ENCODE measurements at regions not wholly inside any gene's neighbourhood (a gene's known extent, or its start where the extent isn't known, plus 50 kb on each side); places are given as distances from the start of the nearest gene placed in this dataset.
"Not testable (repeated sequence)": the region's sequence is repeated elsewhere in the genome, so short reads cannot be mapped to it uniquely, and the experiment has no call there.

GRCh38 chrX:121876305-121876704, 828.9 kb downstream of the GLUD2 start:
- Histone ChIP-seq H3K27ac (no peak overlapping the region), H3K9me3 (no peaks in the 10 kb centered on the region), H3K4me1 (no peaks in the 10 kb centered on the region), H3K4me3 (no peak overlapping the region), H3K36me3 (no peaks in the 10 kb centered on the region), H3K27me3 (no peaks in the 10 kb centered on the region)
- no peak for DNase-seq (ENCODE audit: low spot score in 2 of 2)
- TF ChIP-seq POLR2AphosphoS5 (IDR thresholded peaks at IDR 0.05) = no peak
- no peak for TF ChIP-seq CTCF (IDR thresholded peaks at IDR 0.05)
- TF ChIP-seq POLR2A (IDR thresholded peaks at IDR 0.05) = no peak
- intact Hi-C loops (cut with DNase I; ENCODE audit: low total_unique reads) = no loop called here

GRCh38 chrX:121877337-121877736, 829.9 kb downstream of the GLUD2 start:
- H3K4me1 ChIP-seq; DNase-seq (ENCODE audit: low spot score in 2 of 2); intact Hi-C loops (cut with DNase I; ENCODE audit: low total_unique reads); H3K4me3 ChIP-seq; H3K9me3 ChIP-seq; H3K27ac ChIP-seq; H3K36me3 ChIP-seq; H3K27me3 ChIP-seq: not testable (repeated sequence)

GRCh38 chrX:121886557-121886956, 839.1 kb downstream of the GLUD2 start:
- intact Hi-C loops (cut with DNase I; ENCODE audit: low total_unique reads) = no loop called here
- Histone ChIP-seq H3K4me3 (no peak overlapping the region), H3K4me1 (no peaks in the 10 kb centered on the region), H3K36me3 (no peaks in the 10 kb centered on the region), H3K27me3 (no peaks in the 10 kb centered on the region), H3K9me3 (no peaks in the 10 kb centered on the region), H3K27ac (no peak overlapping the region)
- DNase-seq (ENCODE audit: low spot score in 2 of 2) = no peak
- no peak for TF ChIP-seq POLR2A (IDR thresholded peaks at IDR 0.05)
- no peak for TF ChIP-seq CTCF (IDR thresholded peaks at IDR 0.05)
- TF ChIP-seq POLR2AphosphoS5 (IDR thresholded peaks at IDR 0.05) = no peak

- no peaks in the 10 kb centered on the region for H3K4me1 ChIP-seq
- no peaks in the 10 kb centered on the region for H3K9me3 ChIP-seq
- DNase-seq (ENCODE audit: low spot score in 2 of 2) = no peak
- no peak overlapping the region for H3K27ac ChIP-seq
- intact Hi-C loops (cut with DNase I; ENCODE audit: low total_unique reads) = no loop called here
- H3K27me3 ChIP-seq = no peaks in the 10 kb centered on the region
- no peak overlapping the region for H3K4me3 ChIP-seq
- no peaks in the 10 kb centered on the region for H3K36me3 ChIP-seq
- TF ChIP-seq CTCF (IDR thresholded peaks at IDR 0.05) = no peak
- no peak for TF ChIP-seq POLR2AphosphoS5 (IDR thresholded peaks at IDR 0.05)
- no peak for TF ChIP-seq POLR2A (IDR thresholded peaks at IDR 0.05)
These were observed 847.3 kb downstream of the GLUD2 start for GRCh38 chrX:121894756-121895155.

- intact Hi-C loops (cut with DNase I; ENCODE audit: low total_unique reads) = no loop called here
- Histone ChIP-seq H3K27ac (no peak overlapping the region), H3K9me3 (peaks cover 0 to 17% of the 10 kb centered on the region in 2 donors), H3K4me3 (no peak overlapping the region), H3K36me3 (no peaks in the 10 kb centered on the region), H3K4me1 (no peaks in the 10 kb centered on the region), H3K27me3 (no peaks in the 10 kb centered on the region)
- no peak for DNase-seq (ENCODE audit: low spot score in 2 of 2)
- no peak for TF ChIP-seq POLR2AphosphoS5 (IDR thresholded peaks at IDR 0.05)
- no peak for TF ChIP-seq POLR2A (IDR thresholded peaks at IDR 0.05)
- TF ChIP-seq CTCF (IDR thresholded peaks at IDR 0.05) = no peak
These were observed 855.1 kb downstream of the GLUD2 start for GRCh38 chrX:121902463-121902862.

GRCh38 chrX:121903961-121904360, 856.6 kb downstream of the GLUD2 start:
- no peaks in the 10 kb centered on the region for H3K27me3 ChIP-seq
- TF ChIP-seq POLR2A (IDR thresholded peaks at IDR 0.05) (no peak), POLR2AphosphoS5 (IDR thresholded peaks at IDR 0.05) (no peak), CTCF (IDR thresholded peaks at IDR 0.05) (no peak)
- H3K4me3 ChIP-seq = no peak overlapping the region
- H3K4me1 ChIP-seq = no peaks in the 10 kb centered on the region
- intact Hi-C loops (cut with DNase I; ENCODE audit: low total_unique reads) = no loop called here
- no peak for DNase-seq (ENCODE audit: low spot score in 2 of 2)
- H3K36me3 ChIP-seq = no peaks in the 10 kb centered on the region
- H3K9me3 ChIP-seq = peaks cover 0 to 17% of the 10 kb centered on the region in 2 donors
- no peak overlapping the region for H3K27ac ChIP-seq
